CD4-positive, alpha-beta T cell (primary cell): ENCODE measurements at regions not wholly inside any gene's neighbourhood (a gene's known extent, or its start where the extent isn't known, plus 50 kb on each side); places are given as distances from the start of the nearest gene placed in this dataset.

Experiments
- ATAC-seq: fragments of 200-7000 bp; cut with Tn5 transposase; one replicate; pipeline ENCODE4 v1.10.0; 2022; ENCODE audit warnings: mild to moderate bottlenecking; ENCODE audit not compliant: poor library complexity
- CTCF ChIA-PET: fragments of 350-600 bp; sonication (Branson Sonifier 250); formaldehyde crosslinking; loops from one replicate; lab custom pipeline; 2021; ENCODE audit warnings: antibody characterized with exemption, inconsistent platforms; lab: Charles Lee
- POLR2A ChIA-PET: fragments of 350-600 bp; sonication (Branson Sonifier 250); formaldehyde crosslinking; loops from one replicate; lab custom pipeline; 2021; ENCODE audit warnings: antibody characterized with exemption, inconsistent platforms; lab: Charles Lee
- DNase-seq, 14 experiments: peaks; one replicate each; pipeline ENCODE4 v3.0.0-alpha.2; 2013 to 2020; ENCODE audit warnings: mixed read lengths in 2 of 14
- H3K27ac ChIP-seq, 2 donors: one replicate each; pipeline versions ENCODE4 v1.5.1 to v1.7.0; 2013; ENCODE audit warnings: low read length in 2 of 2, low read depth in 1 of 2, mild to moderate bottlenecking in 1 of 2
- H3K27me3 ChIP-seq, 2 experiments: 1 replicate in 1 of 2; 2 replicates in 1 of 2; pipeline versions ENCODE4 v1.6.1 to v1.7.0; 2013; ENCODE audit warnings: low read length in 2 of 2, control low read depth in 1 of 2, mild to moderate bottlenecking in 1 of 2, moderate library complexity in 1 of 2; ENCODE audit not compliant: insufficient read depth in 2 of 2, control insufficient read depth in 1 of 2
- H3K36me3 ChIP-seq: one replicate; pipeline ENCODE4 v1.6.1; 2013; ENCODE audit warnings: low read length, control low read depth; ENCODE audit not compliant: insufficient read depth
- H3K4me1 ChIP-seq: one replicate; pipeline ENCODE4 v1.6.1; 2013; ENCODE audit warnings: low read length, control low read depth; ENCODE audit not compliant: insufficient read depth
- H3K4me3 ChIP-seq: one replicate; pipeline ENCODE4 v1.5.1; 2013; ENCODE audit warnings: mild to moderate bottlenecking, low read length, moderate library complexity
- H3K9me3 ChIP-seq, 2 experiments: 1 replicate in 1 of 2; 2 replicates in 1 of 2; pipeline versions ENCODE4 v1.6.1 to v1.7.0; 2013; ENCODE audit warnings: low read length in 2 of 2, mild to moderate bottlenecking in 2 of 2, control low read depth in 1 of 2, moderate library complexity in 1 of 2; ENCODE audit not compliant: control insufficient read depth in 1 of 2, insufficient read depth in 1 of 2
- H3K27ac Mint-ChIP-seq: one replicate; pipeline ENCODE4 v1.8.0; 2020; ENCODE audit warnings: mixed read lengths
- H3K27me3 Mint-ChIP-seq: one replicate; pipeline ENCODE4 v1.8.0; 2021; ENCODE audit warnings: mixed read lengths
- H3K36me3 Mint-ChIP-seq: one replicate; pipeline ENCODE4 v1.8.0; 2021; ENCODE audit warnings: low read depth, mixed read lengths
- H3K4me1 Mint-ChIP-seq: one replicate; pipeline ENCODE4 v1.8.0; 2021; ENCODE audit warnings: low read depth, mixed read lengths
- H3K4me3 Mint-ChIP-seq: one replicate; pipeline ENCODE4 v1.8.0; 2020; ENCODE audit warnings: mild to moderate bottlenecking, mixed read lengths
- H3K9me3 Mint-ChIP-seq: one replicate; pipeline ENCODE4 v1.8.0; 2020; ENCODE audit warnings: mixed read lengths
- intact Hi-C, 2 experiments: fragments of 100-400 bp; cut with DNase I in 1 of 2; cut with micrococcal nuclease in 1 of 2; formaldehyde crosslinking; loops; one replicate each; pipeline versions ENCODE4 v1.15.1 to v1.9.0; 2023 to 2025; cut with DNase I, micrococcal nuclease
- TF ChIP-seq, protein P1 (sequence below): fragments of 200-600 bp; IDR thresholded peaks from one replicate; pipeline ENCODE4 v1.8.0; 2022; ENCODE audit warnings: antibody characterized with exemption, mild to moderate bottlenecking

- POLR2A ChIA-PET, result no interaction called here
- no peak overlapping the region for H3K27ac ChIP-seq
- ATAC-seq (no peak), DNase-seq (no peak)
- H3K4me3 Mint-ChIP-seq, result no peak overlapping the region
- H3K27me3 Mint-ChIP-seq, result no peaks in the 10 kb centered on the region
- no peaks in the 10 kb centered on the region for H3K4me1 ChIP-seq
- H3K27ac Mint-ChIP-seq, result no peak overlapping the region
- H3K4me1 Mint-ChIP-seq, result no peaks in the 10 kb centered on the region
- no peaks in the 10 kb centered on the region for H3K27me3 ChIP-seq
- H3K36me3 Mint-ChIP-seq, result no peaks in the 10 kb centered on the region
- no peaks in the 10 kb centered on the region for H3K9me3 ChIP-seq
- H3K9me3 Mint-ChIP-seq, result no peaks in the 10 kb centered on the region
- TF ChIP-seq, protein P1, sequence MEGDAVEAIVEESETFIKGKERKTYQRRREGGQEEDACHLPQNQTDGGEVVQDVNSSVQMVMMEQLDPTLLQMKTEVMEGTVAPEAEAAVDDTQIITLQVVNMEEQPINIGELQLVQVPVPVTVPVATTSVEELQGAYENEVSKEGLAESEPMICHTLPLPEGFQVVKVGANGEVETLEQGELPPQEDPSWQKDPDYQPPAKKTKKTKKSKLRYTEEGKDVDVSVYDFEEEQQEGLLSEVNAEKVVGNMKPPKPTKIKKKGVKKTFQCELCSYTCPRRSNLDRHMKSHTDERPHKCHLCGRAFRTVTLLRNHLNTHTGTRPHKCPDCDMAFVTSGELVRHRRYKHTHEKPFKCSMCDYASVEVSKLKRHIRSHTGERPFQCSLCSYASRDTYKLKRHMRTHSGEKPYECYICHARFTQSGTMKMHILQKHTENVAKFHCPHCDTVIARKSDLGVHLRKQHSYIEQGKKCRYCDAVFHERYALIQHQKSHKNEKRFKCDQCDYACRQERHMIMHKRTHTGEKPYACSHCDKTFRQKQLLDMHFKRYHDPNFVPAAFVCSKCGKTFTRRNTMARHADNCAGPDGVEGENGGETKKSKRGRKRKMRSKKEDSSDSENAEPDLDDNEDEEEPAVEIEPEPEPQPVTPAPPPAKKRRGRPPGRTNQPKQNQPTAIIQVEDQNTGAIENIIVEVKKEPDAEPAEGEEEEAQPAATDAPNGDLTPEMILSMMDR, result no peak
- intact Hi-C loops, result no loop called here
- no peak overlapping the region for H3K4me3 ChIP-seq
- CTCF ChIA-PET, result no interaction called here
- no peaks in the 10 kb centered on the region for H3K36me3 ChIP-seq
Measured at GRCh38 chr15:26113296-26113695, 250.2 kb upstream of the ATP10A start.

GRCh38 chr15:26109203-26109602 is 246.1 kb upstream of the ATP10A start:
- H3K4me1 Mint-ChIP-seq, result no peaks in the 10 kb centered on the region

GRCh38 chr15:26106556-26106955 is 243.4 kb upstream of the ATP10A start:
- TF ChIP-seq, protein P1, result no peak
- Histone ChIP-seq H3K4me3 (no peak overlapping the region), H3K4me1 (no peaks in the 10 kb centered on the region), H3K27me3 (no peaks in the 10 kb centered on the region), H3K9me3 (peaks cover 4 to 7% of the 10 kb centered on the region in 2 experiments), H3K27ac (no peak overlapping the region), H3K36me3 (no peaks in the 10 kb centered on the region)
- ChIA-PET CTCF (no interaction called here), POLR2A (no interaction called here)
- ATAC-seq (no peak), DNase-seq (no peak)
- H3K36me3 Mint-ChIP-seq, result no peaks in the 10 kb centered on the region
- intact Hi-C loops, result no loop called here
- H3K9me3 Mint-ChIP-seq, result no peaks in the 10 kb centered on the region
- no peak overlapping the region for H3K27ac Mint-ChIP-seq
- H3K4me3 Mint-ChIP-seq, result no peak overlapping the region
- peaks cover 10% of the 10 kb centered on the region for H3K27me3 Mint-ChIP-seq
- H3K4me1 Mint-ChIP-seq, result no peaks in the 10 kb centered on the region

More at GRCh38 chr15:26109203-26109602, 246.1 kb upstream of the ATP10A start:
- Histone ChIP-seq H3K4me3 (no peak overlapping the region), H3K9me3 (peaks cover 4 to 7% of the 10 kb centered on the region in 2 experiments), H3K36me3 (no peaks in the 10 kb centered on the region), H3K4me1 (no peaks in the 10 kb centered on the region), H3K27ac (no peak overlapping the region), H3K27me3 (no peaks in the 10 kb centered on the region)
- no peak for DNase-seq
- CTCF ChIA-PET, result no interaction called here
- H3K27me3 Mint-ChIP-seq, result no peaks in the 10 kb centered on the region
- H3K27ac Mint-ChIP-seq, result no peak overlapping the region
- ATAC-seq, result no peak
- H3K4me3 Mint-ChIP-seq, result no peak overlapping the region
- no peaks in the 10 kb centered on the region for H3K9me3 Mint-ChIP-seq
- POLR2A ChIA-PET, result no interaction called here
- intact Hi-C loops, result no loop called here
- TF ChIP-seq, protein P1, result no peak
- no peaks in the 10 kb centered on the region for H3K36me3 Mint-ChIP-seq
